NB4 (cell line): ENCODE measurements at regions not wholly inside any gene's neighbourhood (a gene's known extent, or its start where the extent isn't known, plus 50 kb on each side); places are given as distances from the start of the nearest gene placed in this dataset.

ENCODE experiments used
- DNase-seq: peaks from one replicate; pipeline ENCODE4 v3.0.0; 2010; ENCODE audit warnings: low read depth
- H3K4me3 ChIP-seq: one replicate; pipeline ENCODE4 v1.5.1; 2011; ENCODE audit warnings: mild to moderate bottlenecking, low read depth, low read length, moderate library complexity
- CTCF ChIP-seq: IDR thresholded peaks from one replicate; pipeline ENCODE4 v1.5.1; 2012; ENCODE audit warnings: low read depth, low read length
- MAX ChIP-seq: IDR thresholded peaks from 2 replicates; pipeline ENCODE4 v1.6.1; 2011; ENCODE audit warnings: low read depth, low read length
- MYC ChIP-seq: IDR thresholded peaks from 2 replicates; pipeline ENCODE4 v1.6.1; 2011; ENCODE audit warnings: low read depth, low read length
- POLR2A ChIP-seq: IDR thresholded peaks from 2 replicates; pipeline ENCODE4 v1.6.1; 2011; ENCODE audit warnings: mild to moderate bottlenecking; ENCODE audit not compliant: insufficient read length; ENCODE audit errors: extremely low read depth

DNA sequence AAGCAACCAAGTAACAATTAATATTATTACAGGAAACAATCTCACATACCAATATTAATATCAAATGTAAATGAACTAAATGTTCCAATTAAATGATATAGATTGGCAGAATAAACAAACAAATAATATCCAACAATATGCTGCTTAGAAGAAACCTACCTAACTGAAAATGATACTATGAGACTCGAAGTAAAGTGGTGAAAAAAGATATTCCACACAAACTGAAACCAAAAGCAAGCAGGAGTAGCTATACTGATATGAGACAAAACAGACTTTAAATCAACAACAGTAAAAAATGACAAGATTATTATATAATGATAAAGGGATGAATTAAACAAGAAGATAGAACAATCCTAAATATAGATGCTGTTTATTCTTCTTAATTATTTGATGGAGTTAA lies 140.1 kb downstream of the SPANXN4 start:
- no peak for TF ChIP-seq CTCF
- TF ChIP-seq MYC = no peak
- no peak for TF ChIP-seq MAX
- no peak for TF ChIP-seq POLR2A
- DNase-seq = no peak
- no peak overlapping the region for H3K4me3 ChIP-seq

DNA sequence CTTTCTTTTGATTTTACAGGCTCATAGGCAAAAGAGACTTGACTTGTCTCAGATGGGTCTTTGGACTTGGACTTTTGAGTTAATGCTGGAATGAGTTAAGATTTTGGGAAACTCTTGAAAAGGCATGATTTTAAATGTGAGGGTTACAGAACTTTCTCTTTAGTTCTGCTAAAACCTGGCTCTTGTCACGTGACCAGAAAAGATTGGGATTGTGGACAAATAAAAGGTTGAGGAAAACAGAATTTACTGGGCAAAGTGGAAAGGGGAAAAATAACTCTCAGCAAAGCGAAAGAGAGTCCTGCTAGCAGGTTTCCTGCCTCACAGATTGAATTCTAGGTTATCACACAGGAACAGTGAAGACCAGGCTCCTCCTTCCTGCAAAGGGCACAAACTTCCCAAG lies 114.0 kb downstream of the SPANXN4 start:
- no peak overlapping the region for H3K4me3 ChIP-seq
- TF ChIP-seq MYC = no peak
- TF ChIP-seq POLR2A = no peak
- TF ChIP-seq MAX = no peak
- TF ChIP-seq CTCF = no peak
- DNase-seq = no peak

GRCh38 chrX:143121477-143121876 lies 95.7 kb downstream of the SPANXN4 start:
- no peak for DNase-seq
- TF ChIP-seq CTCF (no peak), MAX (no peak), MYC (no peak), POLR2A (no peak)
- no peak overlapping the region for H3K4me3 ChIP-seq

- no peak overlapping the region for H3K4me3 ChIP-seq
- no peak for DNase-seq
- no peak for TF ChIP-seq CTCF
- no peak for TF ChIP-seq MYC
- TF ChIP-seq POLR2A = no peak
- no peak for TF ChIP-seq MAX
Measured at GRCh38 chrX:143115466-143115865, 89.7 kb downstream of the SPANXN4 start.

- no peak for TF ChIP-seq MYC
- TF ChIP-seq MAX = no peak
- TF ChIP-seq CTCF = no peak
- TF ChIP-seq POLR2A = no peak
- no peak overlapping the region for H3K4me3 ChIP-seq
- no peak for DNase-seq
Measured at GRCh38 chrX:143095816-143096215, 70.1 kb downstream of the SPANXN4 start.

DNA sequence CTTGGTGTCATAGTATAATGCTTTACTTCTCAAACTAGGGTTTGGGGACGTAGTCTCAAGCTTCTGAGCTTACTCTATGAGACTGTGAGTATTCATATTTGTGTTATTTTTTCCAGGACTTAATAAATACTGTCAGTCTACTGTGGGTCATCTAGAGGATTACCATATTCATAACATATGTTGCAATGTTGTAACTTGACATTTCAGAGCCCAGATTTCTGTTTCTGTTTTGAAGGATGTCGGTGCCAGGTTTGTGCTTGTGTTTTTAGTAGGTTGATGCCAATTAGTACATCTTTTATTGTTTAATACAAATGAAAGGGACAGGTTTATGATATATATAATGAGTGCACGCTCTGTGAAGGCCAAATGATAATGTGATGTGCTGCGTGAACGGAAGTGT lies 69.6 kb downstream of the SPANXN4 start:
- TF ChIP-seq MAX (no peak), CTCF (no peak), MYC (no peak), POLR2A (no peak)
- no peak for DNase-seq
- no peak overlapping the region for H3K4me3 ChIP-seq
